ENCODE measurements at regions not wholly inside any gene's neighbourhood (a gene's known extent, or its start where the extent isn't known, plus 50 kb on each side); places are given as distances from the start of the nearest gene placed in this dataset.

DNA sequence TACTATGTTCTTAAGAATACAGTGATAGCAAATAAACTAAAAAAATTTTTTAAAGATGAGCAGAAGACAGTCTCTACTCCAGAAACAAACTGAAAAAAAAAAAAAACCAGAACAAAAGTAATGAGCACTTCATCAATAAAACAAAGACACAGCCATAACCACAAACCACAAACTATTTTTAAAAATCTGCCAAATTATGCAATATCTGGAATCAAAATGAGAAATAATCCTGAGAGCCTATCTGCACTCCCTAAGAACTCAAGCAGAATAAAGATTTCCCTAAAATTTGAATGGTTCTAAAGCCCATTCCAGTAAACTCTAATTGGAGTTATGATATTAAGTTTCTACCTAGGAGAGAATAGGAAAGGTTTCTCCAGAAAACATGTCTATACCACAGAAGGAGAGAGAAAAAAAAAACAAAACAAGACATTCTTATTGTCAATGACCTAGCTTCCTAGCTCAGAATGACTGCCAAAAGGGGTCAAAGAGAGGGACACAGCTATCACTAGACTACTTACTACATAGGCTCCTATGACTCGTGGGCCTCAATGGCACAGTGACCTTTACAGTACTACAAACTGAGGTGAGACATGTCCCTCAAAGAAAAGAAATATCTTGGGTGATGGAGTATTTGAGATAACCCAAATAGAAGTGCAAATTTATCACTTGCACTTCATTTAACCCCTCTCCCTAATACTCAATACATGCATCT lies 262.8 kb downstream of the ZEB2 start:
- Mint-ChIP-seq H3K27me3 (no peaks in the 10 kb centered on the region), H3K9me3 (ENCODE audit: insufficient read depth) (peaks cover 14% of the 10 kb centered on the region), H3K4me1 (peaks cover 13% of the 10 kb centered on the region), H3K4me3 (no peak overlapping the region), H3K27ac (no peak overlapping the region)
- no peak overlapping the region for H3K4me3 ChIP-seq (ENCODE audit: control extremely low read depth in 1 of 5, extremely low read depth in 1 of 5, insufficient read depth in 1 of 5, low read depth in 2 of 5, low read length in 4 of 5)
- H3K9me3 ChIP-seq (ENCODE audit: control extremely low read depth in 1 of 3, control insufficient read depth in 2 of 3, insufficient read depth in 1 of 3, low read length in 2 of 3), result peaks cover 6 to 43% (median 16%) of the 10 kb centered on the region in 3 donors
- no peak for DNase-seq
- no peak overlapping the region for H3K9ac ChIP-seq (ENCODE audit: low read length)
- no peak overlapping the region for H2AFZ ChIP-seq (ENCODE audit: insufficient read depth, low read depth, low read length, poor library complexity, severe bottlenecking)
- peaks cover 0 to 1% of the 10 kb centered on the region in 2 experiments for H3K36me3 ChIP-seq (replicated peaks in 1 of 2; ENCODE audit: control extremely low read depth in 1 of 2, control insufficient read depth in 1 of 2, extremely low read depth in 1 of 2, insufficient read depth in 2 of 2, low read length in 1 of 2)
- CTCF ChIA-PET, result no interaction called here
- intact Hi-C loops (cut with micrococcal nuclease), result no loop called here
- ATAC-seq (ENCODE audit: low read depth), result no peak
- no peaks in the 10 kb centered on the region for H4K20me1 ChIP-seq (ENCODE audit: control insufficient read depth, insufficient read depth, low read length, poor library complexity, severe bottlenecking)
- no CpG with 5 or more reads among the region's 1 CpG for WGBS (ENCODE audit: insufficient coverage)
- no peaks in the 10 kb centered on the region for H3K4me1 ChIP-seq (ENCODE audit: control insufficient read depth in 2 of 2, insufficient read depth in 2 of 2, low read length in 2 of 2)
- H3K27ac ChIP-seq (ENCODE audit: low read length in 2 of 2), result no peak overlapping the region
- H3K27me3 ChIP-seq (replicated peaks in 1 of 4; ENCODE audit: control extremely low read depth in 1 of 4, control insufficient read depth in 3 of 4, insufficient read depth in 4 of 4, low read length in 3 of 4), result no peaks in the 10 kb centered on the region
- peaks cover 37% of the 10 kb centered on the region for H3K79me2 ChIP-seq (ENCODE audit: control insufficient read depth, insufficient read depth, low read length)
- POLR2A ChIA-PET, result no interaction called here
- H3K4me2 ChIP-seq (replicated peaks; ENCODE audit: low read depth, low read length, poor library complexity, severe bottlenecking), result no peak overlapping the region
- no peak for TF ChIP-seq EZH2 (IDR thresholded peaks at IDR 0.05; ENCODE audit: borderline replicate concordance, insufficient read depth, low read depth, low read length, poor library complexity, severe bottlenecking)
- TF ChIP-seq, protein P1, sequence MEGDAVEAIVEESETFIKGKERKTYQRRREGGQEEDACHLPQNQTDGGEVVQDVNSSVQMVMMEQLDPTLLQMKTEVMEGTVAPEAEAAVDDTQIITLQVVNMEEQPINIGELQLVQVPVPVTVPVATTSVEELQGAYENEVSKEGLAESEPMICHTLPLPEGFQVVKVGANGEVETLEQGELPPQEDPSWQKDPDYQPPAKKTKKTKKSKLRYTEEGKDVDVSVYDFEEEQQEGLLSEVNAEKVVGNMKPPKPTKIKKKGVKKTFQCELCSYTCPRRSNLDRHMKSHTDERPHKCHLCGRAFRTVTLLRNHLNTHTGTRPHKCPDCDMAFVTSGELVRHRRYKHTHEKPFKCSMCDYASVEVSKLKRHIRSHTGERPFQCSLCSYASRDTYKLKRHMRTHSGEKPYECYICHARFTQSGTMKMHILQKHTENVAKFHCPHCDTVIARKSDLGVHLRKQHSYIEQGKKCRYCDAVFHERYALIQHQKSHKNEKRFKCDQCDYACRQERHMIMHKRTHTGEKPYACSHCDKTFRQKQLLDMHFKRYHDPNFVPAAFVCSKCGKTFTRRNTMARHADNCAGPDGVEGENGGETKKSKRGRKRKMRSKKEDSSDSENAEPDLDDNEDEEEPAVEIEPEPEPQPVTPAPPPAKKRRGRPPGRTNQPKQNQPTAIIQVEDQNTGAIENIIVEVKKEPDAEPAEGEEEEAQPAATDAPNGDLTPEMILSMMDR (IDR thresholded peaks at IDR 0.05), result no peak

DNA sequence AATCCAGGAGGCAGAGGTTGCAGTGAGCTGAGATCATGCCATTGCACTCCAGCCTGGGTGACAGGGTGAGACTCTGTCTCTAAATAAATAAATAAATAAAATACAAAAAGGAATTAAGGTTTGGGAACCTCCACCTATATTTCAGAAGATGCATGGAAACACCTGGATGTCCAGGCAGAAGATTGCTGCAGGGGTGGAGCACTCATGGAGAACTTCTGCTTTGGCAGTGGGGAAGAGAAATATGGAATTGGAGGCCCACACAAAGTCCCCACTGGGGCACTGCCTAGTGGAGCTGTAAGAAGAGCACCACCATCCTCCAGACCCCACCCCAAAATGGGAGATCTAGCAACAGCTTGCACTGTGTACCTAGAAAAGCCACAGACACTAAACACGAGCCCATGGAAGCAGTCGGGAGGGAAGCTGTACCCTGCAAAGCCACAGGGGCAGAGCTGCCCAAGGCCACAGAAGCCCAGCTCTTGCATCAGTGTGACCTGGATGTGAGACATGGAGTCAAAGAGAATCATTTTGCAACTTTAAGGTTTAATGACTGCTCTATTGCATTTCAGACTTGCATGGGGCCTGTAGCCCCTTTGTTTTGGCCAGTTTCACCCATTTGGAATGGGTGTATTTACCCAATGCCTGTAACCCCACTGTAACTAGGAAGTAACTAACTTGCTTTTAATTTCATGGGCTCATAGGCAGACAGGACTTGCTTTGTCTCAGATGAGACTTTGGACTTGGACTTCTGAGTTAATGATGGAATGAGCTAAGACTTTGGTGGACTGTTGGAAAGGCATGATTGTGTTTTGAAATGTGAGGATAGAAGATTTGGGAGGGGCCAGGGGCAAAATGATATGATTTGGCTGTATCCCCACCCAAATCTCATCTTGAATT lies 265.3 kb downstream of the ZEB2 start:
- Histone ChIP-seq H3K27me3 (replicated peaks in 1 of 4; ENCODE audit: control extremely low read depth in 1 of 4, control insufficient read depth in 3 of 4, insufficient read depth in 4 of 4, low read length in 3 of 4) (no peaks in the 10 kb centered on the region), H3K9me3 (ENCODE audit: control extremely low read depth in 1 of 3, control insufficient read depth in 2 of 3, insufficient read depth in 1 of 3, low read length in 2 of 3) (peaks cover 6 to 45% (median 16%) of the 10 kb centered on the region in 3 donors), H3K9ac (ENCODE audit: low read length) (no peak overlapping the region), H4K20me1 (ENCODE audit: control insufficient read depth, insufficient read depth, low read length, poor library complexity, severe bottlenecking) (no peaks in the 10 kb centered on the region), H3K36me3 (replicated peaks in 1 of 2; ENCODE audit: control extremely low read depth in 1 of 2, control insufficient read depth in 1 of 2, extremely low read depth in 1 of 2, insufficient read depth in 2 of 2, low read length in 1 of 2) (peaks cover 0 to 1% of the 10 kb centered on the region in 2 experiments), H2AFZ (ENCODE audit: insufficient read depth, low read depth, low read length, poor library complexity, severe bottlenecking) (no peak overlapping the region), H3K4me3 (ENCODE audit: control extremely low read depth in 1 of 5, extremely low read depth in 1 of 5, insufficient read depth in 1 of 5, low read depth in 2 of 5, low read length in 4 of 5) (no peak overlapping the region), H3K4me2 (replicated peaks; ENCODE audit: low read depth, low read length, poor library complexity, severe bottlenecking) (no peak overlapping the region), H3K4me1 (ENCODE audit: control insufficient read depth in 2 of 2, insufficient read depth in 2 of 2, low read length in 2 of 2) (no peaks in the 10 kb centered on the region), H3K27ac (ENCODE audit: low read length in 2 of 2) (no peak overlapping the region), H3K79me2 (ENCODE audit: control insufficient read depth, insufficient read depth, low read length) (peaks cover 44% of the 10 kb centered on the region)
- intact Hi-C loops (cut with micrococcal nuclease), result no loop called here
- TF ChIP-seq, protein P1 (IDR thresholded peaks at IDR 0.05), result no peak
- TF ChIP-seq EZH2 (IDR thresholded peaks at IDR 0.05; ENCODE audit: borderline replicate concordance, insufficient read depth, low read depth, low read length, poor library complexity, severe bottlenecking), result no peak
- DNase-seq (no peak), ATAC-seq (ENCODE audit: low read depth) (no peak)
- no peak overlapping the region for H3K27ac Mint-ChIP-seq
- ChIA-PET CTCF (no interaction called here), POLR2A (no interaction called here)
- peaks cover 7% of the 10 kb centered on the region for H3K4me1 Mint-ChIP-seq
- H3K9me3 Mint-ChIP-seq (ENCODE audit: insufficient read depth), result peaks cover 14% of the 10 kb centered on the region
- no peak overlapping the region for H3K4me3 Mint-ChIP-seq
- 100% methylated on average over 2 of the region's 2 CpGs for WGBS (ENCODE audit: insufficient coverage)
- no peaks in the 10 kb centered on the region for H3K27me3 Mint-ChIP-seq
